ENCODE measurements at regions not wholly inside any gene's neighbourhood (a gene's known extent, or its start where the extent isn't known, plus 50 kb on each side); places are given as distances from the start of the nearest gene placed in this dataset.

DNA sequence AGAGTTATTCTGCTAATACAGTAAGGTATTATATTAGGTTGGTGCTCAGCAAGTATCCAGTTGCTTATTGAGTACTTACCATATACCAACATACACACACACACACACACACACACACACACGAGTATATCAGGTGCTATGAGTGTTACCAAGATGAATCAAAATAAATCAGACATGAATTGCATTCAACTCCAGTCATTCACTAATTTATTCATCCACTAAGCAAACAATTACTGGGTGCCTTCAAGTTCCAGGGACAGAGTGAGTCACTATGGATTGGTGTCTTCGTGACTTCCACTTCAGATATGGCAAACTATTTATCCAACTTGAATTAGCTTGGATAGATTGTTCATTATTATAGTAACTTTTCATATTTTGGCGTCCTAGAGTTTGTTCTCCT is 140.7 kb upstream of the SLC44A1 start:
- H3K4me3 Mint-ChIP-seq (ENCODE audit: unreplicated experiment) = no peak overlapping the region
- no peak overlapping the region for H3K27ac Mint-ChIP-seq (ENCODE audit: unreplicated experiment)
- no peaks in the 10 kb centered on the region for H3K27me3 Mint-ChIP-seq (ENCODE audit: unreplicated experiment)
- TF ChIP-seq, protein P1, sequence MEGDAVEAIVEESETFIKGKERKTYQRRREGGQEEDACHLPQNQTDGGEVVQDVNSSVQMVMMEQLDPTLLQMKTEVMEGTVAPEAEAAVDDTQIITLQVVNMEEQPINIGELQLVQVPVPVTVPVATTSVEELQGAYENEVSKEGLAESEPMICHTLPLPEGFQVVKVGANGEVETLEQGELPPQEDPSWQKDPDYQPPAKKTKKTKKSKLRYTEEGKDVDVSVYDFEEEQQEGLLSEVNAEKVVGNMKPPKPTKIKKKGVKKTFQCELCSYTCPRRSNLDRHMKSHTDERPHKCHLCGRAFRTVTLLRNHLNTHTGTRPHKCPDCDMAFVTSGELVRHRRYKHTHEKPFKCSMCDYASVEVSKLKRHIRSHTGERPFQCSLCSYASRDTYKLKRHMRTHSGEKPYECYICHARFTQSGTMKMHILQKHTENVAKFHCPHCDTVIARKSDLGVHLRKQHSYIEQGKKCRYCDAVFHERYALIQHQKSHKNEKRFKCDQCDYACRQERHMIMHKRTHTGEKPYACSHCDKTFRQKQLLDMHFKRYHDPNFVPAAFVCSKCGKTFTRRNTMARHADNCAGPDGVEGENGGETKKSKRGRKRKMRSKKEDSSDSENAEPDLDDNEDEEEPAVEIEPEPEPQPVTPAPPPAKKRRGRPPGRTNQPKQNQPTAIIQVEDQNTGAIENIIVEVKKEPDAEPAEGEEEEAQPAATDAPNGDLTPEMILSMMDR (IDR thresholded peaks at IDR 0.05; ENCODE audit: unreplicated experiment) = no peak
- H3K9me3 Mint-ChIP-seq (ENCODE audit: unreplicated experiment) = no peaks in the 10 kb centered on the region
- no peaks in the 10 kb centered on the region for H3K36me3 Mint-ChIP-seq (ENCODE audit: low read depth, unreplicated experiment)
- DNase-seq (ENCODE audit: low spot score) = no peak
- H3K4me1 Mint-ChIP-seq (ENCODE audit: unreplicated experiment) = peaks cover 10% of the 10 kb centered on the region

DNA sequence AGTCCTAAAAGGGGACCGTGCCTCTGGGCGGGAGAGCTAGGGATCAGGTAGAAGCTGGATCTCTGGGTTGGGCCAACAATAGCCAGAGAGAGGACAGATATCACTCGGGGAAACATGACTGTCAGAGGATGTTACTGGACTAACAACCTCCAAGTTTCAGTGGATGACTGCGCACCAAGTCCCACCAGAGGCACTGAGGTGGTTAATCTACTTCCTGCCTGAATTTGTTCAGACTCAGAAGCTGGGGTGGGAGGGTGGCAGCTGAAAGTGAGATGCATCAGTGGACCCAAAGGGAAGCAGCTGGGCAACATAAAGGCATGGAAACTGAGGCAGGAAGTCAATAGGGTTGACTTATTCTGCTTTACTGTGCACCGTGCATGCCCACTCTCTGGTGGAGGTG is 130.1 kb upstream of the SLC44A1 start:
- TF ChIP-seq, protein P1 (IDR thresholded peaks at IDR 0.05; ENCODE audit: unreplicated experiment) = no peak
- H3K9me3 Mint-ChIP-seq (ENCODE audit: unreplicated experiment) = no peaks in the 10 kb centered on the region
- no peaks in the 10 kb centered on the region for H3K27me3 Mint-ChIP-seq (ENCODE audit: unreplicated experiment)
- no peaks in the 10 kb centered on the region for H3K36me3 Mint-ChIP-seq (ENCODE audit: low read depth, unreplicated experiment)
- DNase-seq (ENCODE audit: low spot score) = no peak
- H3K27ac Mint-ChIP-seq (ENCODE audit: unreplicated experiment) = no peak overlapping the region
- H3K4me3 Mint-ChIP-seq (ENCODE audit: unreplicated experiment) = no peak overlapping the region
- peaks cover 8% of the 10 kb centered on the region for H3K4me1 Mint-ChIP-seq (ENCODE audit: unreplicated experiment)

DNA sequence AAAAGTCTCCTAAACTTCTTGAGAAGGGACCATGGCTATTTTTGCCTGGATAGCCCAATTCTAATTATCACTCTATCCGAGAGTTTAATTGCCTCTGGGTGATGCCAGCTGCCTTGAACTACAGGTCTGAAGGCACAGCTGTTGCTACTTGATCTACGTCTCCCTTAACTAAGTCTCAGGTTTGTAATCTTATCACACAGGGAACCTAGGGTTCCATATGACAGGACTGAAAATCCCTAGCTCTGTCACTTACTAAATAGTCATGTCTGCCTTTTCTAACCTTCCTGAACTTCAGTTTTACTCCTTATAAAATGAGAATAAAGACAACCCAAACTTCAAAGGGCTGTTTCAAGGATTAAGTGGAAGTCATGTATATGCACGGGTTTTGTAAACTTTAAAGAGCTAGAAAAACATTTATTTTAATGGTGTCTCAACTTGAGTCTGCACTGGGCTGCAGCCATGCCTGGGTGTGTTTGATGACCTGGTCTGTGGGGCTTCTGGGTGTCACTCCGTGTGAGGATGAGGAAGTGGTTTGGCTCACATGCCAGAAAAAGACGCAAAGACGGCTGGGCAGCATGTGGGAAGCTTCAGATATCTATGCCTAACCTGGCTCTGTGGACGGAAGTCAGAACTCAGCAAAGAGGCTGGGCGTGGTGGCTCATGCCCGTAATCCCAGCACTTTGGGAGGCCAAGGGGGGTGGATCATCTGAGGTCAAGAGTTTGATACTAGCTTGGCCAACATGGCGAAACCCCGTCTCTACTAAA is 129.3 kb upstream of the SLC44A1 start:
- Mint-ChIP-seq H3K27me3 (ENCODE audit: unreplicated experiment) (no peaks in the 10 kb centered on the region), H3K4me3 (ENCODE audit: unreplicated experiment) (no peak overlapping the region), H3K27ac (ENCODE audit: unreplicated experiment) (no peak overlapping the region), H3K9me3 (ENCODE audit: unreplicated experiment) (no peaks in the 10 kb centered on the region), H3K4me1 (ENCODE audit: unreplicated experiment) (peaks cover 8% of the 10 kb centered on the region), H3K36me3 (ENCODE audit: low read depth, unreplicated experiment) (no peaks in the 10 kb centered on the region)
- TF ChIP-seq, protein P1 (IDR thresholded peaks at IDR 0.05; ENCODE audit: unreplicated experiment) = no peak
- no peak for DNase-seq (ENCODE audit: low spot score)

DNA sequence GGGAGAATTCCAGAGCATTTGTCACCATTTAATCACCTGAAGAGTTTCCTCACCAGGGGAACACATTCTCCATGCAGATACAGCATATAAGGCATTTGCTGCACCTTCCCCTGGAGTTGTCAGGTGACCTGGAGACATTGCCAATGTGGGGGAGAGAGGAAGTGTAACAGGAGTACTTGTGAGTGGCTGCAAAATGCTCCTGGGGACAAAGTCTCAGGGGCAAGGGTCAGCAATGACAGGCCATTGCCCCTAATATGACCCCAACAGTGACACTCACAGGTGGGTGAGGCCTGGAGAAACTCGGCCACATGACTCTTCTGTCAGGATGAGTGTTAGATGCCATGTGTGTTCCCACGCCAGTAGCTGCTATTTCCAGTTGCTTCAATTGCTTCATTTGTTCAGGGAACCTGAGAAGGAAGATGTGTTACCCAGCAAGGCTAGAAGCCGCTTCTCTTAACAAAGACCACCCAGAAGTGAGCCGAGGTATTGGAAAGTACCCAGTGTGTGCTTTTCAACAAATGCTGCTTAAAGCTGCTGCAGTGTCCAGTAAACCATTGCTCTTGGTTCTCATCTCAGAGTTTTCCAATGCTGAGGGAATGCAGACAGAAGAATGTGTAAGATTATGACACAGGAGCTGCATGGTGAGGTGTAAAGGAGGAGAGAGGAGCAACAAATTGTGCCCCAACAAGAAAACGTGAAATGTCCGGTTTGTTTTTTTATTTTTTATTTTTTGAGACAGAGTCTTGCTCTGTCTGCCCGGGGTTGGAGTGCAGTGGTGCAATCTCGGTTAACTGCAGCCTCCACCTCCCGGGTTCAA is 128.2 kb upstream of the SLC44A1 start:
- Mint-ChIP-seq H3K36me3 (ENCODE audit: low read depth, unreplicated experiment) (no peaks in the 10 kb centered on the region), H3K4me1 (ENCODE audit: unreplicated experiment) (peaks cover 11% of the 10 kb centered on the region), H3K9me3 (ENCODE audit: unreplicated experiment) (no peaks in the 10 kb centered on the region), H3K4me3 (ENCODE audit: unreplicated experiment) (no peak overlapping the region), H3K27ac (ENCODE audit: unreplicated experiment) (no peak overlapping the region), H3K27me3 (ENCODE audit: unreplicated experiment) (no peaks in the 10 kb centered on the region)
- TF ChIP-seq, protein P1 (IDR thresholded peaks at IDR 0.05; ENCODE audit: unreplicated experiment) = no peak
- no peak for DNase-seq (ENCODE audit: low spot score)

DNA sequence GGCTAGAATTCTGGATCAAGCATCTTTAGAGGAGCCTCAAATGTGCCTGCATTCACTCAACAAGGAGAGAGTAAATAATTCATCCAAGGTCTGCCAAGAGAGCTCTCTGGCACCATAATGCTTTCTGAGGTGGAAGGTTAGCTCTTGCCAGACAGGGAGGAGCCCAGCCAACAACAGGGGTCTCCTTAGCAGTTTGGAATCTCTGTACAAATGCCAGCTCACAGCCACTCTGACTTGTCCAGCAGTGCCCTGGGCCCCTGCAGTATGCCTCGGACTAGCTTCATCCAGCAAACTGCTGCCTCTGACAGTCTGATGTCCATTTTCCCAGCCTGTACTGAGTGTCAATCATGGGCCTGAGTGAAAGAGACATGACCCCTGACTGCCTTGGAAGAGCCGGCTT is 127.2 kb upstream of the SLC44A1 start:
- Mint-ChIP-seq H3K27me3 (ENCODE audit: unreplicated experiment) (no peaks in the 10 kb centered on the region), H3K27ac (ENCODE audit: unreplicated experiment) (no peak overlapping the region), H3K36me3 (ENCODE audit: low read depth, unreplicated experiment) (no peaks in the 10 kb centered on the region), H3K4me1 (ENCODE audit: unreplicated experiment) (peaks cover 15% of the 10 kb centered on the region), H3K9me3 (ENCODE audit: unreplicated experiment) (no peaks in the 10 kb centered on the region), H3K4me3 (ENCODE audit: unreplicated experiment) (no peak overlapping the region)
- TF ChIP-seq, protein P1 (IDR thresholded peaks at IDR 0.05; ENCODE audit: unreplicated experiment) = no peak
- no peak for DNase-seq (ENCODE audit: low spot score)
